NCI-H1930 (cell line): ENCODE measurements at regions not wholly inside any gene's neighbourhood (a gene's known extent, or its start where the extent isn't known, plus 50 kb on each side); places are given as distances from the start of the nearest gene placed in this dataset.

ENCODE experiments used
- DNase-seq, 2 experiments: peaks; one replicate each; lab custom pipeline; 2025; lab: John Stamatoyannopoulos, UW

GRCh38 chr10:44853796-44854195 lies 57.3 kb upstream of the TMEM72 start:
- DNase-seq = no peak

DNA sequence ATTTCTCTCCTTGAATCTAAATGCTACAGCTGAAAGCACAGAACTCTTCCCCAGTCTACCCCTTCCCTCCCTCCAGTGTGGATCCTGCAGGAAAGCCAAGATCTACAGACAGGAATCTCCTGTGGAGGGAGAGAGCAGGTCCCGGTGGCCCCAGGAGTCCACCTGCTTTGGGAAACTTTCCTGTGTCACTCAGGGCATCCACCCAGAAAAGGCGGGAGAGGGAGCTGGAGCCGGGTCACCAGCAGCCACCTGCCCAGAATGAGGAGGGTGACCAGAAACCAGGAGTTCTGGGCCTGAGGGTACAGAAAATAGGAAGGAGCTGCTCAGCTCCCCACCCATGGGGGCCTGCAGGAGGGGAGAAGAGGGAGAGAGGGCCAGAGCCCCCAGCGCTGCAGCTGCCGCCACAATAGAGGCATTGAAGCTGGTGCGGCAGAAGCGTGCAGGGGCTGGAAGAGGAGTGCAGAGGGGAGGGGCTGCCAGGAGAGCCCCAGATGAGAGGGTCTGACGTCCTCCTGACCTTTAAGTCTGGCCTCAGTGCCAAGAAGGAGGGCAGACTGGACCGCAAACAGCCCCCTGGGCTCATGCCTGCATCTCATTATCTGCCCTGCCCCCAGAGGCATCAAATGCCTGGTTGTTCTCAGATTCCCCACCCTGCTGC lies 56.3 kb upstream of the TMEM72 start:
- DNase-seq = no peak

DNA sequence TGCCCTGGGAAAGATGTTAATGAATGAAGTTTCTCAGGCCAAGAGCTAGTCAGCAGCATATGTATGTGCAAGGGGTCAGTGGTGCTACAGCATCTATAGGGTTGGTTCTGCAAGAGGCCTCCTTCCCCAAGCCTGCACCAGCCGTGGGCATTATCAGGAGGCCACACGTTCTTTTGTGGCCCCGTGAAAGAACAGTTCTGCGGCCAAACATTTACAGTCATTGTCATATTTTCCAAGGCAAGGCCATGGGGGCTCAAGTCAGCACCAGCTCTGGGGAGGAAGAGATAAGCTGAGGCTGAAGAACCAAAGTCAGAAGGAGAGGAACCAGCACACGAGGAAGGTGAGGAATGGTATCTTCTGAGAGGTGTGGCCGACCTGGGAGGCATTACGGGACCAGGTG lies 54.4 kb upstream of the TMEM72 start:
- DNase-seq = no peak

- no peak for DNase-seq
Observed at GRCh38 chr10:44857363-44858016, 53.6 kb upstream of the TMEM72 start.

DNA sequence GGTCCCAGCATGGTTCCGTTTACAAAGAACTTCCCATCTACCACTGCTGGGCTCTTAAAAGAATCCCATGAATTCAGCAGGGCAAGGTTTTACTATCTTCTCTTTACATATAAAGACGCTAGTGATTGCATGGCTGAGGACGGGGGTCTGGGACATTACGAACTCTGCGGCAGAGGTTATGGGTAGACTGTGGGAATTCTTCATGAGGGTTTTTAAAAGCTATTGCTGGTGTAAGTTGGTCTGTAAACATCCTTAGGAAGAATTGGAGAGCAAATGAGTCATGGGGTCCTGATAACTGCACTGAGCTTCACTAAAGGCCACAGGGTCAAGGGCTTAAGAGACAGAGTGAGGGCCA lies 53.1 kb upstream of the TMEM72 start:
- DNase-seq = no peak

- no peak for DNase-seq
Observed at GRCh38 chr10:44858988-44859387, 52.1 kb upstream of the TMEM72 start.

DNA sequence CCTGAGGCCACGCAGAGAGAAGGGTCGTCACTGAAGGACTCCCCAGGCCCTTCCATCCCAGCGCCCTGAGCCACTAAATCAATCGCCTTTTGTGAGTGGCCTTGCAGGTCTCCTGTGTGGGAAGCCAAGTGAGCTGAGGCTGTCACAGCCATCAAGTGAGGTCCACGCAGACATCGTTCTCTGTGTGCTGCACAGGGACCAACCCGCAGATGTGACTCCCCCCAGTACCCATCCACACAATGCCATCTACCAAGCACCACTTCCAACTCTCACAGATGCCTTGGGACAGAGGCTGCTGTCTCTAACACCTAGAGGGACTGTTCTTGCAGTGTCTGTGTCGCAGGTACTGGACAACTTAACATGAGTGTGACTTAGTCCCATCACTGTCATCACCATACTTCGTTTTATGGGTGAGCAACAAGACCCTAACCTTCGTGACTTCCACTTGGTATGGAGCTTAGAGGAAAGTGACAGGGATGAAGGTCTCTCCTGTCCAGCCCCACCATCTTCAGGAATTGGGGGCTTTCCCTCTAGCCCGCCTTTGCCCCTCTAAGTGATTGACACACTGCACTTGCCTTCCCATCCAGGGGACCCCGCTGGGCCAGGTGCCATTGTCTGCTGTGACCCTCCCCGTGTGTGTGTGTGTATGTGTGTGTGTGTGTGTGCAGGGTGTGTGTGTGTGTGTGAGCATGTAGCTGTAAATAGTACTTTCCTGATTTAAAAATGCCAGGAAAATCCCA lies 51.4 kb upstream of the TMEM72 start:
- no peak for DNase-seq

DNA sequence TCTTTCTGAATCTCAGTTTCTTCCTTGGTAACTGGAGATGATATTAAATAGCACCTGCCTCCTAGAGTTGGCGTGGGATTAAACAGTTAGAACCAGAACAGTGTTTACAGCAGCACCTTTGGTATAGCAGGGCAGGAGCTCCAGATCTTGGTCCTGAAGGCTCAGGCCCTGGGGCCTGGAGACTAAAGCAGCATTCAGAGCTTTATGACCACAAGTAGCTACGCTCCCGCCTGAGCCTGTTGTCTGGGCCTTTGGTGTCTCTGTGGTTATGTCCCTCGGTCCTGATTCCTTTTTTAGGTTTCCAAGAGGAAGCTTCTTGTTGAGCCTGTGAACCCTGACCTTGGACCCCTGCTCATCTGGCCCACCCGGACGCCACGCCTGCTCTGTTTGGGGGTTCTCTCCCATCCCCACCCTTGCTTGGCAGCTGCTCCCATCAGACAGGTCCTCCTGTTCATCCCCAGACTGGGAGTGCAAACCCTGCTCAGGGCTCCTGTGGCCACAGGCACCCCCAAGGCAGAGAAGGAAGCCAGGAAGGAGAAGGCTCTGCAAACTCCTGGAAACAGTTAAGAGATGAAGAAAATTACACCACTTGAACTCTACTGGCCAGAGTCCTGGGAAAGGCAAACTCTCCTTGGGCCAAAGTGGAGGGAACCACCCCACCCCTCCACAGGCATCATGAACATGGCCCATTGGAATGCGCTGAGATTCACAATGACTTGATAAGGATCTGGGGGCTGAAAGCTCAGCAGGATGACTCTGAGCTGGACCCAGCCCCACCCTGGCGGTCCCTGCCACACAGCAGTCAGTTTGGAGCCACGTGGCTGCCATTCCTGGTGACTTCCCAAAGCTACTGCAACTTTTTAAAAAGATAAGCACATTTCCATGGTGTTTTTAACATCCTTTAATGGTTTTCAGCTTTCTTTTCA lies 50.1 kb upstream of the TMEM72 start:
- no peak for DNase-seq
